ENCODE measurements at regions not wholly inside any gene's neighbourhood (a gene's known extent, or its start where the extent isn't known, plus 50 kb on each side); places are given as distances from the start of the nearest gene placed in this dataset.

- TF ChIP-seq POLR2A (IDR thresholded peaks at IDR 0.05) (no peak), CTCF (IDR thresholded peaks at IDR 0.05) (no peak)
These were observed 435.2 kb upstream of the SUCLG2 start for GRCh38 chr3:68089572-68090011.
